ENCODE measurements at regions not wholly inside any gene's neighbourhood (a gene's known extent, or its start where the extent isn't known, plus 50 kb on each side); places are given as distances from the start of the nearest gene placed in this dataset.
"Not testable (repeated sequence)": the region's sequence is repeated elsewhere in the genome, so short reads cannot be mapped to it uniquely, and the experiment has no call there.

DNA sequence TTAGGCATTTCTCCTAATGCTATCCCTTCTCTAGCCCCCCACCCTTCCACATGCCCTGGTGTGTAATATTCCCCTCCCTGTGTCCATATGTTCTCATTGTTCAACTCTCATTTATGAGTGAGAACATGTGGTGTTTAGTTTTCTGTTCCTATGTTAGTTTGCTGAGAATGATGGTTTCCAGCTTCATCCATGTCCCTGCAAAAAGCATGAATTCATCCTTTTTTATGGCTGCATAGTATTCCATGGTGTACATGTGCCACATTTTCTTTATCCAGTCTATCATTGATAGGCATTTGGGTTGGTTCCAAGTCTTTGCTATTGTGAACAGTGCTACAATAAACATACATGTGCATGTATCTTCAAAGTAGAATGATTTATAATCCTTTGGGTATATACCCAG lies 161.0 kb upstream of the ZNF644 start:
- H2AK5ac ChIP-seq (ENCODE audit: low read depth, low read length); H3K9me3 ChIP-seq (replicated peaks in 1 of 2; ENCODE audit: control insufficient read depth in 2 of 2, insufficient read depth in 1 of 2, low read depth in 1 of 2, low read length in 2 of 2); H3K27ac ChIP-seq (replicated peaks; ENCODE audit: low read length); H2AFZ ChIP-seq (ENCODE audit: low read length); H3K36me3 ChIP-seq (replicated peaks in 1 of 2; ENCODE audit: control insufficient read depth in 2 of 2, insufficient read depth in 2 of 2, low read length in 2 of 2); H2BK120ac ChIP-seq (ENCODE audit: low read depth, low read length); H3K4ac ChIP-seq (ENCODE audit: low read length); H2BK15ac ChIP-seq (ENCODE audit: low read length); H3K4me1 ChIP-seq (ENCODE audit: control insufficient read depth in 2 of 2, insufficient read depth in 1 of 2, low read depth in 1 of 2, low read length in 2 of 2); DNase-seq (ENCODE audit: low spot score); H3K4me2 ChIP-seq (ENCODE audit: insufficient read depth, low read length, poor library complexity, severe bottlenecking); H3K14ac ChIP-seq (ENCODE audit: low read length); H3K18ac ChIP-seq (ENCODE audit: low read length); H3K4me3 ChIP-seq (ENCODE audit: low read length in 2 of 2); H3K27me3 ChIP-seq (ENCODE audit: control insufficient read depth in 3 of 3, insufficient read depth in 3 of 3, low read depth in 1 of 3, low read length in 3 of 3); H2BK5ac ChIP-seq (ENCODE audit: low read length); H4K8ac ChIP-seq (ENCODE audit: low read depth, low read length); H3K23ac ChIP-seq (ENCODE audit: low read depth, low read length, poor library complexity); H2BK12ac ChIP-seq (ENCODE audit: low read length); H3K79me1 ChIP-seq (ENCODE audit: low read depth, low read length); H3K9ac ChIP-seq (ENCODE audit: low read depth, low read length, poor library complexity); H4K91ac ChIP-seq (ENCODE audit: low read depth, low read length, poor library complexity): not testable (repeated sequence)

DNA sequence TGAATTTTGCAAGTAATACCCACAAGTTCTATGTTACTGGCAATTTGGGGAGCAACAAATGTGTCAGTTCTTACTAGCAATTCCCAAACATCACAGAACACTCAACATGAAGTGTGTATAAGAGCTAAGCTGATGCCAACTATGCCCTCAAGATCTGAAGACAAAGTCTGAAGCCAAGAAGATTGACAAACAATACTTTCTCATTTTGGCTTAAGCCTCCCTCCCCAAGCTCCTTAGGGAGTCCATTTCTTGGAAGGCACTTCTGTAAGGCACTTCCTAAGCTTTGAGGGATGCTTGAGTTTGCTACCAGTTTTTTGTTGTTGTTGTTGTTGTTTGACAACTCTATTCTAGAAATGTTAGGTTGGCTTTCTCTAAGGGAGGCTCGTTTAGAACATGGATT lies 154.4 kb upstream of the ZNF644 start:
- Histone ChIP-seq H3K79me1 (ENCODE audit: low read depth, low read length) (no peaks in the 10 kb centered on the region), H3K18ac (ENCODE audit: low read length) (no peak overlapping the region), H3K4me1 (ENCODE audit: control insufficient read depth in 2 of 2, insufficient read depth in 1 of 2, low read depth in 1 of 2, low read length in 2 of 2) (no peaks in the 10 kb centered on the region), H4K8ac (ENCODE audit: low read depth, low read length) (no peak overlapping the region), H3K4me2 (ENCODE audit: insufficient read depth, low read length, poor library complexity, severe bottlenecking) (no peak overlapping the region), H3K23ac (ENCODE audit: low read depth, low read length, poor library complexity) (no peak overlapping the region), H4K91ac (ENCODE audit: low read depth, low read length, poor library complexity) (no peak overlapping the region), H2BK15ac (ENCODE audit: low read length) (no peak overlapping the region), H2BK120ac (ENCODE audit: low read depth, low read length) (no peak overlapping the region), H2BK12ac (ENCODE audit: low read length) (no peak overlapping the region), H3K9me3 (replicated peaks in 1 of 2; ENCODE audit: control insufficient read depth in 2 of 2, insufficient read depth in 1 of 2, low read depth in 1 of 2, low read length in 2 of 2) (no peaks in the 10 kb centered on the region), H3K4ac (ENCODE audit: low read length) (no peak overlapping the region), H3K9ac (ENCODE audit: low read depth, low read length, poor library complexity) (no peak overlapping the region), H2AK5ac (ENCODE audit: low read depth, low read length) (no peak overlapping the region), H3K14ac (ENCODE audit: low read length) (no peak overlapping the region), H3K27me3 (ENCODE audit: control insufficient read depth in 3 of 3, insufficient read depth in 3 of 3, low read depth in 1 of 3, low read length in 3 of 3) (peaks cover 0 to 8% (median 0%) of the 10 kb centered on the region in 3 experiments), H3K27ac (replicated peaks; ENCODE audit: low read length) (no peak overlapping the region), H2BK5ac (ENCODE audit: low read length) (no peak overlapping the region), H2AFZ (ENCODE audit: low read length) (no peak overlapping the region), H3K4me3 (ENCODE audit: low read length in 2 of 2) (no peak overlapping the region), H3K36me3 (replicated peaks in 1 of 2; ENCODE audit: control insufficient read depth in 2 of 2, insufficient read depth in 2 of 2, low read length in 2 of 2) (no peaks in the 10 kb centered on the region)
- no CpG with 5 or more reads among the region's 1 CpG for WGBS, 2 donors (ENCODE audit: extremely low coverage in 2 of 2, insufficient read length in 2 of 2, insufficient replicate concordance in 1 of 2)
- no peak for DNase-seq (ENCODE audit: low spot score)

DNA sequence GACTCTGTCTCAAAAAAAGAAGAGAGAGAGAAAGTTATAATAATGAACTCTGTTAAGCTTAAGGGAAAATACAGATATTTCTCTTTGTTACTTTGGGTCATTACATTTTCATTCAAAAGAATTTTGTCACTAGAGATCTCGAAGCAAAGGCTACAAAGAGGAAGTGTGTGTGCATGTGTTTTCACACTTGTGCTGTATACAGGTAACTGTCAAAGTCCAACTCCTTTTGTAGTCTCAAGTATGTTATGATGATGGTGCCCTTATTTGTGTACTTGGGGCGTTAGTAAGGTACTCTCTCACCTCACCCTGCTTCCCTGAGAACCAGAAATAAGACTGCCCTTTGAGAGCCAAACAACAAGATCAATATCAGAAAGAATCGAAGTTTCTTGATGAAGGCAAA lies 152.9 kb upstream of the ZNF644 start:
- no peak overlapping the region for H3K18ac ChIP-seq (ENCODE audit: low read length)
- no peak overlapping the region for H3K23ac ChIP-seq (ENCODE audit: low read depth, low read length, poor library complexity)
- H4K8ac ChIP-seq (ENCODE audit: low read depth, low read length): no peak overlapping the region
- H4K91ac ChIP-seq (ENCODE audit: low read depth, low read length, poor library complexity): no peak overlapping the region
- H2AK5ac ChIP-seq (ENCODE audit: low read depth, low read length): no peak overlapping the region
- H2BK120ac ChIP-seq (ENCODE audit: low read depth, low read length): no peak overlapping the region
- no peak overlapping the region for H2BK5ac ChIP-seq (ENCODE audit: low read length)
- H3K36me3 ChIP-seq (replicated peaks in 1 of 2; ENCODE audit: control insufficient read depth in 2 of 2, insufficient read depth in 2 of 2, low read length in 2 of 2): no peaks in the 10 kb centered on the region
- no peak overlapping the region for H2BK15ac ChIP-seq (ENCODE audit: low read length)
- peaks cover 0 to 8% (median 0%) of the 10 kb centered on the region in 3 experiments for H3K27me3 ChIP-seq (ENCODE audit: control insufficient read depth in 3 of 3, insufficient read depth in 3 of 3, low read depth in 1 of 3, low read length in 3 of 3)
- no peaks in the 10 kb centered on the region for H3K79me1 ChIP-seq (ENCODE audit: low read depth, low read length)
- H2BK12ac ChIP-seq (ENCODE audit: low read length): no peak overlapping the region
- no peak for DNase-seq (ENCODE audit: low spot score)
- H3K9me3 ChIP-seq (replicated peaks in 1 of 2; ENCODE audit: control insufficient read depth in 2 of 2, insufficient read depth in 1 of 2, low read depth in 1 of 2, low read length in 2 of 2): no peaks in the 10 kb centered on the region
- H3K14ac ChIP-seq (ENCODE audit: low read length): no peak overlapping the region
- no CpG with 5 or more reads among the region's 3 CpGs for WGBS, 2 donors (ENCODE audit: extremely low coverage in 2 of 2, insufficient read length in 2 of 2, insufficient replicate concordance in 1 of 2)
- H3K4me3 ChIP-seq (ENCODE audit: low read length in 2 of 2): no peak overlapping the region
- no peak overlapping the region for H3K4me2 ChIP-seq (ENCODE audit: insufficient read depth, low read length, poor library complexity, severe bottlenecking)
- H2AFZ ChIP-seq (ENCODE audit: low read length): no peak overlapping the region
- no peak overlapping the region for H3K4ac ChIP-seq (ENCODE audit: low read length)
- no peak overlapping the region for H3K27ac ChIP-seq (replicated peaks; ENCODE audit: low read length)
- no peaks in the 10 kb centered on the region for H3K4me1 ChIP-seq (ENCODE audit: control insufficient read depth in 2 of 2, insufficient read depth in 1 of 2, low read depth in 1 of 2, low read length in 2 of 2)
- no peak overlapping the region for H3K9ac ChIP-seq (ENCODE audit: low read depth, low read length, poor library complexity)

GRCh38 chr1:91173346-91173890 lies 151.6 kb upstream of the ZNF644 start:
- Histone ChIP-seq H3K9ac (ENCODE audit: low read depth, low read length, poor library complexity) (no peak overlapping the region), H2BK5ac (ENCODE audit: low read length) (no peak overlapping the region), H2AFZ (ENCODE audit: low read length) (no peak overlapping the region), H3K18ac (ENCODE audit: low read length) (no peak overlapping the region), H3K9me3 (replicated peaks in 1 of 2; ENCODE audit: control insufficient read depth in 2 of 2, insufficient read depth in 1 of 2, low read depth in 1 of 2, low read length in 2 of 2) (no peaks in the 10 kb centered on the region), H3K4me1 (ENCODE audit: control insufficient read depth in 2 of 2, insufficient read depth in 1 of 2, low read depth in 1 of 2, low read length in 2 of 2) (no peaks in the 10 kb centered on the region), H2AK5ac (ENCODE audit: low read depth, low read length) (no peak overlapping the region), H4K91ac (ENCODE audit: low read depth, low read length, poor library complexity) (no peak overlapping the region), H3K27ac (replicated peaks; ENCODE audit: low read length) (no peak overlapping the region), H3K4ac (ENCODE audit: low read length) (no peak overlapping the region), H3K36me3 (replicated peaks in 1 of 2; ENCODE audit: control insufficient read depth in 2 of 2, insufficient read depth in 2 of 2, low read length in 2 of 2) (no peaks in the 10 kb centered on the region), H3K23ac (ENCODE audit: low read depth, low read length, poor library complexity) (no peak overlapping the region), H2BK12ac (ENCODE audit: low read length) (no peak overlapping the region), H2BK120ac (ENCODE audit: low read depth, low read length) (no peak overlapping the region), H3K4me2 (ENCODE audit: insufficient read depth, low read length, poor library complexity, severe bottlenecking) (no peak overlapping the region), H3K14ac (ENCODE audit: low read length) (no peak overlapping the region), H4K8ac (ENCODE audit: low read depth, low read length) (no peak overlapping the region), H2BK15ac (ENCODE audit: low read length) (no peak overlapping the region), H3K27me3 (ENCODE audit: control insufficient read depth in 3 of 3, insufficient read depth in 3 of 3, low read depth in 1 of 3, low read length in 3 of 3) (peaks cover 0 to 8% (median 0%) of the 10 kb centered on the region in 3 experiments), H3K79me1 (ENCODE audit: low read depth, low read length) (no peaks in the 10 kb centered on the region), H3K4me3 (ENCODE audit: low read length in 2 of 2) (no peak overlapping the region)
- no CpG with 5 or more reads among the region's 9 CpGs for WGBS, 2 donors (ENCODE audit: extremely low coverage in 2 of 2, insufficient read length in 2 of 2, insufficient replicate concordance in 1 of 2)
- DNase-seq (ENCODE audit: low spot score): no peak
